ENCODE measurements at regions not wholly inside any gene's neighbourhood (a gene's known extent, or its start where the extent isn't known, plus 50 kb on each side); places are given as distances from the start of the nearest gene placed in this dataset.

DNA sequence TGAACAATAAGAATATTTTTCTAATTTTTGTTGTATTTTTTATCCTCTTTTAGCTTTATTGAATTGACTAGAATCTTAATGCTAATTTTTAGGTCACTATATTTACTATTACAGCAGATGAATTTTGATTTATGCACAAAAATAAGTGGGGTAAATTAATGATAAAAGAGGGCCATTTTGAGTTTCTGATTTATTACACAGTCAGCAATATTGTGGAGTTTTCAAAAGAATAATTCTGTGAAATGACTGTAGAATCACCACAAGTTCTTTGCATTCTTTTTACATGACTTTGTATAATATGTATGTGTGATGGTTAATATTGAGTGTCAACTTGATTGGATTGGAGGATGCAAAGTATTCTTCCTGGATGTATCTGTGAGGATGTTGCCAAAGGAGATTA, 812.4 kb upstream of the DPPA4 start:
- Histone ChIP-seq H3K36me3 (ENCODE audit: control insufficient read depth in 2 of 3, insufficient read depth in 3 of 3, low read length in 3 of 3) (no peaks in the 10 kb centered on the region), H3K27ac (ENCODE audit: low read depth, low read length) (no peak overlapping the region), H3K4me3 (ENCODE audit: low read length) (no peak overlapping the region), H3K4me1 (ENCODE audit: control insufficient read depth in 2 of 2, insufficient read depth in 2 of 2, low read length in 2 of 2) (no peaks in the 10 kb centered on the region), H3K27me3 (ENCODE audit: control insufficient read depth in 2 of 2, insufficient read depth in 2 of 2, low read length in 2 of 2) (no peaks in the 10 kb centered on the region), H3K9me3 (ENCODE audit: control insufficient read depth in 2 of 3, low read length in 3 of 3) (no peaks in the 10 kb centered on the region)
- intact Hi-C loops (cut with micrococcal nuclease): no loop called here
- Mint-ChIP-seq H3K36me3 (no peaks in the 10 kb centered on the region), H3K27ac (no peak overlapping the region), H3K27me3 (peaks cover 0 to 8% (median 0%) of the 10 kb centered on the region in 5 donors), H3K4me1 (no peaks in the 10 kb centered on the region), H3K4me3 (no peak overlapping the region), H3K9me3 (peaks cover 0 to 4% (median 0%) of the 10 kb centered on the region in 11 donors)
- ChIA-PET POLR2A (no interaction called here), CTCF (no interaction called here)
- no peak for DNase-seq
- no peak for ATAC-seq

DNA sequence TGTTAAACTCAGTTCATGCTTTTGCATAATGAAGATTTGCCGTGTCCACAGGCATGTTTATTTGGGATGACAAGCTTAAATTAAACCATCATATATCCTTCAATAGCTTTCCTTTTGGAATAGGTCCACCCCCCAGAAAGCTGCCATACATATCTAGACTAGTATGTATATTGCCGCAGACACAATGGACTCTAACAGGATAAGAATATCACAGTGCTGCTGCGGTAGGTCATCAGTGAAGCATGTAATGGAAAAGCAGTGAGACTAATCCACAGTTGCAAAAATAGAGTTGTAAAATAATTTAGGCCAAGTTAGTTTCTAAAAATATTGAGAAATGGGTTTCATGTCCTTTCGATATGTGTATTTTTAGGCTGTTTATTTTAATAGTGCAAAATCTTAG, 819.9 kb upstream of the DPPA4 start:
- POLR2A ChIA-PET: no interaction called here
- Mint-ChIP-seq H3K27me3 (peaks cover 0 to 7% (median 0%) of the 10 kb centered on the region in 5 donors), H3K9me3 (peaks cover 0 to 6% (median 0%) of the 10 kb centered on the region in 11 donors), H3K36me3 (no peaks in the 10 kb centered on the region), H3K4me1 (no peaks in the 10 kb centered on the region), H3K27ac (no peak overlapping the region), H3K4me3 (no peak overlapping the region)
- H3K4me3 ChIP-seq (ENCODE audit: low read length): no peak overlapping the region
- CTCF ChIA-PET: no interaction called here
- H3K36me3 ChIP-seq (ENCODE audit: control insufficient read depth in 2 of 3, insufficient read depth in 3 of 3, low read length in 3 of 3): no peaks in the 10 kb centered on the region
- DNase-seq: no peak
- H3K27ac ChIP-seq (ENCODE audit: low read depth, low read length): no peak overlapping the region
- intact Hi-C loops (cut with micrococcal nuclease): no loop called here
- no peaks in the 10 kb centered on the region for H3K27me3 ChIP-seq (ENCODE audit: control insufficient read depth in 2 of 2, insufficient read depth in 2 of 2, low read length in 2 of 2)
- no peaks in the 10 kb centered on the region for H3K4me1 ChIP-seq (ENCODE audit: control insufficient read depth in 2 of 2, insufficient read depth in 2 of 2, low read length in 2 of 2)
- no peaks in the 10 kb centered on the region for H3K9me3 ChIP-seq (ENCODE audit: control insufficient read depth in 2 of 3, low read length in 3 of 3)
- ATAC-seq: no peak

GRCh38 chr3:110164632-110165369, 827.5 kb upstream of the DPPA4 start:
- CTCF ChIA-PET: no interaction called here
- H3K9me3 ChIP-seq (ENCODE audit: control insufficient read depth in 2 of 3, low read length in 3 of 3): no peaks in the 10 kb centered on the region

GRCh38 chr3:110165370-110165743, 828.0 kb upstream of the DPPA4 start:
- no peaks in the 10 kb centered on the region for H3K4me1 ChIP-seq (ENCODE audit: control insufficient read depth in 2 of 2, insufficient read depth in 2 of 2, low read length in 2 of 2)
- intact Hi-C loops (cut with micrococcal nuclease): no loop called here
- H3K4me1 Mint-ChIP-seq: no peaks in the 10 kb centered on the region
- peaks cover 0 to 4% (median 0%) of the 10 kb centered on the region in 11 donors for H3K9me3 Mint-ChIP-seq
- ChIA-PET CTCF (no interaction called here), POLR2A (no interaction called here)
- DNase-seq (no peak), ATAC-seq (no peak)
- peaks cover 0 to 4% (median 0%) of the 10 kb centered on the region in 5 donors for H3K27me3 Mint-ChIP-seq
- no peaks in the 10 kb centered on the region for H3K36me3 Mint-ChIP-seq
- H3K27ac ChIP-seq (ENCODE audit: low read depth, low read length): no peak overlapping the region
- peak overlapping the region in 3 of 10 donors; percentile 1 to 18 (median 1) for H3K4me3 Mint-ChIP-seq
- no peak overlapping the region for H3K27ac Mint-ChIP-seq
- no peaks in the 10 kb centered on the region for H3K27me3 ChIP-seq (ENCODE audit: control insufficient read depth in 2 of 2, insufficient read depth in 2 of 2, low read length in 2 of 2)
- no peaks in the 10 kb centered on the region for H3K36me3 ChIP-seq (ENCODE audit: control insufficient read depth in 2 of 3, insufficient read depth in 3 of 3, low read length in 3 of 3)
- H3K4me3 ChIP-seq (ENCODE audit: low read length): no peak overlapping the region
- H3K9me3 ChIP-seq (ENCODE audit: control insufficient read depth in 2 of 3, low read length in 3 of 3): no peaks in the 10 kb centered on the region

More at GRCh38 chr3:110164632-110165369, 827.5 kb upstream of the DPPA4 start:
- H3K27ac ChIP-seq (ENCODE audit: low read depth, low read length): no peak overlapping the region
- H3K27ac Mint-ChIP-seq: no peak overlapping the region
- H3K36me3 ChIP-seq (ENCODE audit: control insufficient read depth in 2 of 3, insufficient read depth in 3 of 3, low read length in 3 of 3): no peaks in the 10 kb centered on the region
- POLR2A ChIA-PET: no interaction called here
- H3K27me3 ChIP-seq (ENCODE audit: control insufficient read depth in 2 of 2, insufficient read depth in 2 of 2, low read length in 2 of 2): no peaks in the 10 kb centered on the region
- H3K4me3 Mint-ChIP-seq: no peak overlapping the region
- no peak for ATAC-seq
- no peaks in the 10 kb centered on the region for H3K36me3 Mint-ChIP-seq
- H3K4me1 Mint-ChIP-seq: no peaks in the 10 kb centered on the region
- intact Hi-C loops (cut with micrococcal nuclease): no loop called here
- peaks cover 0 to 4% (median 0%) of the 10 kb centered on the region in 5 donors for H3K27me3 Mint-ChIP-seq
- no peaks in the 10 kb centered on the region for H3K4me1 ChIP-seq (ENCODE audit: control insufficient read depth in 2 of 2, insufficient read depth in 2 of 2, low read length in 2 of 2)
- peaks cover 0 to 4% (median 0%) of the 10 kb centered on the region in 11 donors for H3K9me3 Mint-ChIP-seq
- no peak for DNase-seq
- no peak overlapping the region for H3K4me3 ChIP-seq (ENCODE audit: low read length)

DNA sequence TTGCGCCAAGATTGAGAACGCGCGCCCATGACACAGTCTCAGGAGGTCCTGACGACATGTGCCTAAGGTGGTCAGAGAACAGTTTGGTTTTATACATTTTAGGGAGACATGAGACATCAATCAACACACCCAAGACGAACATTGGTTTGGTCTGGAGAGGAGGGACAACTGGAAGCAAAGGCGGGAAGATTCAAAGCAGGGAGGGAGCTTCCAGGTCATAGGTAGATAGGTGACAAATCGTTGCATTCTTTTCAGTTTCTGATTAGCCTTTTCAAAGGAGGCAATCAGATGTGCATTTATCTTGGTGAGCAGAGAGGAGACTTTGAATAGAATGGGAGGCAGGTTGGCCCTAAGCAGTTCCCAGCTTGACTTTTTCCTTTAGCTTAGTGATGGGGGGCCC, 828.4 kb upstream of the DPPA4 start:
- H3K27ac ChIP-seq (ENCODE audit: low read depth, low read length): no peak overlapping the region
- H3K27ac Mint-ChIP-seq: no peak overlapping the region
- no peaks in the 10 kb centered on the region for H3K36me3 Mint-ChIP-seq
- no peaks in the 10 kb centered on the region for H3K36me3 ChIP-seq (ENCODE audit: control insufficient read depth in 2 of 3, insufficient read depth in 3 of 3, low read length in 3 of 3)
- no peak for DNase-seq
- no peak overlapping the region for H3K4me3 ChIP-seq (ENCODE audit: low read length)
- H3K4me3 Mint-ChIP-seq: peak overlapping the region in 4 of 10 donors; percentile 1 to 35 (median 10)
- no peaks in the 10 kb centered on the region for H3K4me1 Mint-ChIP-seq
- no peak for ATAC-seq
- POLR2A ChIA-PET: no interaction called here
- H3K9me3 ChIP-seq (ENCODE audit: control insufficient read depth in 2 of 3, low read length in 3 of 3): no peaks in the 10 kb centered on the region
- no peaks in the 10 kb centered on the region for H3K4me1 ChIP-seq (ENCODE audit: control insufficient read depth in 2 of 2, insufficient read depth in 2 of 2, low read length in 2 of 2)
- peaks cover 0 to 4% (median 0%) of the 10 kb centered on the region in 5 donors for H3K27me3 Mint-ChIP-seq
- no peaks in the 10 kb centered on the region for H3K27me3 ChIP-seq (ENCODE audit: control insufficient read depth in 2 of 2, insufficient read depth in 2 of 2, low read length in 2 of 2)
- H3K9me3 Mint-ChIP-seq: peaks cover 0 to 2% (median 0%) of the 10 kb centered on the region in 11 donors
- intact Hi-C loops (cut with micrococcal nuclease): no loop called here
- CTCF ChIA-PET: no interaction called here

- POLR2A ChIA-PET: no interaction called here
These were observed 829.4 kb upstream of the DPPA4 start for GRCh38 chr3:110166791-110167190.

DNA sequence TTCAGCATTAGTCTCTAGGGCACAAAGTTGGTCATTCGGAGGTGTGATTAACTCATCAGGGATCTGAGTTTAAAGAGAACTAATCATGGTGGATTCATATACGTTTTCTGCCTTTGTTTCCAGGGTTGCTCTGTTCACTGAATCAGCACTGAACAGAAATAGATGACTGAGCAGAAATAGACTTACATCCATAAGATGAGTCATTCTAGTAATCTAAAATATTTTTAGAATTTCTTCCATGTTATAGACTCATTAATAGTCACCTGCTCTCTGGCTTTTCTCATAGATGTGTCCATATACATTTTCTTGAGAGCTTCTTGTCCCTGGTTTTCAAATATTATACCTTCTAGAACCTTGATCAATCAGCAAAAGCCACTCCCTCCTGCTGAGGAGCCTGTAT, 837.6 kb upstream of the DPPA4 start:
- ATAC-seq: no peak
- Mint-ChIP-seq H3K4me1 (no peaks in the 10 kb centered on the region), H3K27me3 (peaks cover 0 to 12% (median 0%) of the 10 kb centered on the region in 5 donors), H3K4me3 (no peak overlapping the region), H3K36me3 (no peaks in the 10 kb centered on the region), H3K9me3 (no peaks in the 10 kb centered on the region), H3K27ac (no peak overlapping the region)
- H3K4me3 ChIP-seq (ENCODE audit: low read length): no peak overlapping the region
- POLR2A ChIA-PET: no interaction called here
- no peaks in the 10 kb centered on the region for H3K4me1 ChIP-seq (ENCODE audit: control insufficient read depth in 2 of 2, insufficient read depth in 2 of 2, low read length in 2 of 2)
- intact Hi-C loops (cut with micrococcal nuclease): no loop called here
- no peak for DNase-seq
- no peaks in the 10 kb centered on the region for H3K9me3 ChIP-seq (ENCODE audit: control insufficient read depth in 2 of 3, low read length in 3 of 3)
- no peaks in the 10 kb centered on the region for H3K36me3 ChIP-seq (ENCODE audit: control insufficient read depth in 2 of 3, insufficient read depth in 3 of 3, low read length in 3 of 3)
- CTCF ChIA-PET: no interaction called here
- no peak overlapping the region for H3K27ac ChIP-seq (ENCODE audit: low read depth, low read length)
- H3K27me3 ChIP-seq (ENCODE audit: control insufficient read depth in 2 of 2, insufficient read depth in 2 of 2, low read length in 2 of 2): no peaks in the 10 kb centered on the region

More at GRCh38 chr3:110166791-110167190, 829.4 kb upstream of the DPPA4 start:
- DNase-seq: no peak
- CTCF ChIA-PET: no interaction called here
- Histone ChIP-seq H3K27ac (ENCODE audit: low read depth, low read length) (no peak overlapping the region), H3K36me3 (ENCODE audit: control insufficient read depth in 2 of 3, insufficient read depth in 3 of 3, low read length in 3 of 3) (no peaks in the 10 kb centered on the region), H3K27me3 (ENCODE audit: control insufficient read depth in 2 of 2, insufficient read depth in 2 of 2, low read length in 2 of 2) (no peaks in the 10 kb centered on the region), H3K4me3 (ENCODE audit: low read length) (no peak overlapping the region), H3K9me3 (ENCODE audit: control insufficient read depth in 2 of 3, low read length in 3 of 3) (no peaks in the 10 kb centered on the region), H3K4me1 (ENCODE audit: control insufficient read depth in 2 of 2, insufficient read depth in 2 of 2, low read length in 2 of 2) (no peaks in the 10 kb centered on the region)
- H3K4me3 Mint-ChIP-seq: no peak overlapping the region
- no peaks in the 10 kb centered on the region for H3K36me3 Mint-ChIP-seq
- H3K27ac Mint-ChIP-seq: no peak overlapping the region
- intact Hi-C loops (cut with micrococcal nuclease): no loop called here
- no peak for ATAC-seq
- H3K27me3 Mint-ChIP-seq: peaks cover 0 to 4% (median 0%) of the 10 kb centered on the region in 5 donors
- peaks cover 0 to 2% (median 0%) of the 10 kb centered on the region in 11 donors for H3K9me3 Mint-ChIP-seq
- H3K4me1 Mint-ChIP-seq: no peaks in the 10 kb centered on the region

All from naive thymus-derived CD4-positive, alpha-beta T cell (primary cell).